ENCODE measurements at regions not wholly inside any gene's neighbourhood (a gene's known extent, or its start where the extent isn't known, plus 50 kb on each side); places are given as distances from the start of the nearest gene placed in this dataset.

GRCh38 chr4:127246963-127247952, 385.5 kb upstream of the INTU start:
- no peaks in the 10 kb centered on the region for H3K9me3 ChIP-seq
- no peaks in the 10 kb centered on the region for H3K27me3 ChIP-seq
- TF ChIP-seq CTCF (IDR thresholded peaks at IDR 0.05) = no peak
- no peak for TF ChIP-seq POLR2A (IDR thresholded peaks at IDR 0.05)
- no peak overlapping the region for H3K4me3 ChIP-seq
- H3K4me1 ChIP-seq = no peaks in the 10 kb centered on the region
- no peak for DNase-seq
- no peak overlapping the region for H3K27ac ChIP-seq
- H3K36me3 ChIP-seq = no peaks in the 10 kb centered on the region

GRCh38 chr4:127249066-127249766, 383.5 kb upstream of the INTU start:
- Histone ChIP-seq H3K27ac (no peak overlapping the region), H3K4me3 (no peak overlapping the region), H3K27me3 (no peaks in the 10 kb centered on the region), H3K36me3 (no peaks in the 10 kb centered on the region), H3K9me3 (no peaks in the 10 kb centered on the region), H3K4me1 (no peaks in the 10 kb centered on the region)
- DNase-seq = no peak
- TF ChIP-seq CTCF (IDR thresholded peaks at IDR 0.05) (no peak), POLR2A (IDR thresholded peaks at IDR 0.05) (no peak)

- Histone ChIP-seq H3K9me3 (no peaks in the 10 kb centered on the region), H3K27ac (no peak overlapping the region), H3K4me1 (no peaks in the 10 kb centered on the region), H3K36me3 (no peaks in the 10 kb centered on the region), H3K27me3 (no peaks in the 10 kb centered on the region), H3K4me3 (no peak overlapping the region)
- DNase-seq = no peak
- no peak for TF ChIP-seq POLR2A (IDR thresholded peaks at IDR 0.05)
- no peak for TF ChIP-seq CTCF (IDR thresholded peaks at IDR 0.05)
These were observed 383.0 kb upstream of the INTU start for GRCh38 chr4:127249767-127250108.

- DNase-seq = no peak
- Histone ChIP-seq H3K4me3 (no peak overlapping the region), H3K27me3 (no peaks in the 10 kb centered on the region), H3K36me3 (no peaks in the 10 kb centered on the region), H3K4me1 (no peaks in the 10 kb centered on the region), H3K27ac (no peak overlapping the region), H3K9me3 (no peaks in the 10 kb centered on the region)
- TF ChIP-seq POLR2A (IDR thresholded peaks at IDR 0.05) = no peak
- TF ChIP-seq CTCF (IDR thresholded peaks at IDR 0.05) = no peak
These were observed 382.2 kb upstream of the INTU start for GRCh38 chr4:127250577-127250976.

DNA sequence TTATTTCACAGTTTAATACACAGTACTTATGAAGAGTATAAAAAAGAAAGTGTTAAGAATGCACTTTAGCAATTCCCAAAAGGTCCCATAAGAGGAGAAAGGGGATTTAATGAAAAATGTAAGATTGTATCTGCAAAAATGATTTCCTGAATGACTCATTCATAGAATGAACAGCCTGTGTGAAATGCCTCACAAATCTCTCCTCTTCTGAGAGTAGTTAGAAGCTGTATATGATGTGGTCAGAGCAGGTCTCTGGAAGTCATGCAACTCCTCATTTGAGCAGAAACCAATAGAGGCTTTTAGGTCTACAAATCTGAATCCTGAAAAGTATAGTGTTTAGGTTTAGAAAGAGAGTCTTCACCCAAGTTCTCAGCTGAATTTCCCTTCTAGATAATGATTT, 381.3 kb upstream of the INTU start:
- DNase-seq = no peak
- no peak overlapping the region for H3K4me3 ChIP-seq

More for the DNA sequence above, 381.3 kb upstream of the INTU start:
- Histone ChIP-seq H3K4me1 (no peaks in the 10 kb centered on the region), H3K27me3 (no peaks in the 10 kb centered on the region), H3K27ac (no peak overlapping the region), H3K36me3 (no peaks in the 10 kb centered on the region), H3K9me3 (no peaks in the 10 kb centered on the region)
- no peak for TF ChIP-seq POLR2A (IDR thresholded peaks at IDR 0.05)
- no peak for TF ChIP-seq CTCF (IDR thresholded peaks at IDR 0.05)

All from Peyer's patch (tissue), 4 donors.